HEK293T (cell line): ENCODE measurements at regions not wholly inside any gene's neighbourhood (a gene's known extent, or its start where the extent isn't known, plus 50 kb on each side); places are given as distances from the start of the nearest gene placed in this dataset.

Experiments
- ARNT ChIP-seq: fragments of 450-650 bp; IDR thresholded peaks from 2 replicates; pipeline ENCODE4 v1.6.1; 2017; ENCODE audit warnings: mild to moderate bottlenecking
- BHLHE40 ChIP-seq: fragments of 450-650 bp; IDR thresholded peaks from 2 replicates; pipeline ENCODE4 v1.6.1; 2016; ENCODE audit warnings: mild to moderate bottlenecking, moderate library complexity, borderline replicate concordance
- ELF4 ChIP-seq: fragments of 450-650 bp; IDR thresholded peaks from 2 replicates; pipeline ENCODE4 v1.6.1; 2017; ENCODE audit warnings: antibody characterized with exemption
- FOXA1 ChIP-seq: fragments of 450-650 bp; IDR thresholded peaks from 2 replicates; pipeline ENCODE4 v1.6.1; 2016; ENCODE audit warnings: mild to moderate bottlenecking
- FOXK2 ChIP-seq: fragments of 450-650 bp; IDR thresholded peaks from 2 replicates; pipeline ENCODE4 v1.6.1; 2016; ENCODE audit warnings: mild to moderate bottlenecking
- L3MBTL2 ChIP-seq: fragments of 450-650 bp; conservative IDR thresholded peaks from 2 replicates; pipeline ENCODE4 v1.6.1; 2016; ENCODE audit warnings: mild to moderate bottlenecking
- NFRKB ChIP-seq: fragments of 450-650 bp; IDR thresholded peaks from 2 replicates; pipeline ENCODE4 v1.6.1; 2016; ENCODE audit warnings: mild to moderate bottlenecking, moderate library complexity
- PKNOX1 ChIP-seq: fragments of 450-650 bp; IDR thresholded peaks from 2 replicates; pipeline ENCODE4 v1.6.1; 2016
- SP1 ChIP-seq: fragments of 450-650 bp; IDR thresholded peaks from 2 replicates; pipeline ENCODE4 v1.6.1; 2017
- SUZ12 ChIP-seq: fragments of 450-650 bp; IDR thresholded peaks from 2 replicates; pipeline ENCODE4 v1.6.1; 2016; ENCODE audit warnings: mild to moderate bottlenecking
- TARDBP ChIP-seq: fragments of 450-650 bp; IDR thresholded peaks from 2 replicates; pipeline ENCODE4 v1.6.1; 2016
- ZNF384 ChIP-seq: fragments of 450-650 bp; IDR thresholded peaks from 2 replicates; pipeline ENCODE4 v1.6.1; 2016

GRCh38 chr1:42038261-42038660 is 114.9 kb upstream of the GUCA2B start:
- TF ChIP-seq SP1 (no peak), SUZ12 (no peak), BHLHE40 (no peak), L3MBTL2 (no peak), TARDBP (no peak), FOXA1 (no peak), ZNF384 (no peak), ELF4 (no peak), PKNOX1 (no peak), NFRKB (no peak), FOXK2 (no peak), ARNT (no peak)
